ENCODE measurements at regions not wholly inside any gene's neighbourhood (a gene's known extent, or its start where the extent isn't known, plus 50 kb on each side); places are given as distances from the start of the nearest gene placed in this dataset.

DNA sequence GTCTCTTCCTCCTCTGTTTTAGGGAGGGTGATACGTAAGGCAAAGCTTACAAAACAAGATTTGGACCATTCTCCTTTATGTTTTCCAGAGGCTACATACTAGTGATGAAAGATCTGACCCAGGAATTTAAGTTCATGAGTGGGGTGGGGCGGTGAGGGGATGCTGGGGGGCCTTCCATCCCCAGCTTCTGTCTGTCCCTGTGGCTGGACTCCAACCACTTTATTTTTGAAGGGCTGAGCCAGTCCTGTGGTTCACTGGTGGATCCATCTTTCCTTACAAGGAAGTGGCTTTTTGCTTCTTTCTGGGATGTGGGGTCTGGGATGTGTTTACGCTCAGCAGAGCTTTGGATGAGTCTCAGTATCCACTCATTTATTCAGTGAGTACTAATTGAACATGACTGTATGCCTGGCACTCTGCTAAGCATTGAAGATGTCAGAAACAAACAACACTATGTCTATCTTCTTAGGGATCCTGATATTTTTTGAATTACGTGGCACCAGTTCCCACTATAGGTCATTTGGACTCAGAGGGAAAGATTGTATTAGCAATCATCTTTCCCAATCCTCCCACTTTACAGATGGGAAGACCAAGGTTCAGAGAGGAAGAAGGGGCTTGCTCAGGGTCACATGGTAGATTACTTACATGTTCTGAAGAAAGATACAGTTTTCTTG is 291.8 kb upstream of the TBX3 start:
- TF ChIP-seq, protein P1, sequence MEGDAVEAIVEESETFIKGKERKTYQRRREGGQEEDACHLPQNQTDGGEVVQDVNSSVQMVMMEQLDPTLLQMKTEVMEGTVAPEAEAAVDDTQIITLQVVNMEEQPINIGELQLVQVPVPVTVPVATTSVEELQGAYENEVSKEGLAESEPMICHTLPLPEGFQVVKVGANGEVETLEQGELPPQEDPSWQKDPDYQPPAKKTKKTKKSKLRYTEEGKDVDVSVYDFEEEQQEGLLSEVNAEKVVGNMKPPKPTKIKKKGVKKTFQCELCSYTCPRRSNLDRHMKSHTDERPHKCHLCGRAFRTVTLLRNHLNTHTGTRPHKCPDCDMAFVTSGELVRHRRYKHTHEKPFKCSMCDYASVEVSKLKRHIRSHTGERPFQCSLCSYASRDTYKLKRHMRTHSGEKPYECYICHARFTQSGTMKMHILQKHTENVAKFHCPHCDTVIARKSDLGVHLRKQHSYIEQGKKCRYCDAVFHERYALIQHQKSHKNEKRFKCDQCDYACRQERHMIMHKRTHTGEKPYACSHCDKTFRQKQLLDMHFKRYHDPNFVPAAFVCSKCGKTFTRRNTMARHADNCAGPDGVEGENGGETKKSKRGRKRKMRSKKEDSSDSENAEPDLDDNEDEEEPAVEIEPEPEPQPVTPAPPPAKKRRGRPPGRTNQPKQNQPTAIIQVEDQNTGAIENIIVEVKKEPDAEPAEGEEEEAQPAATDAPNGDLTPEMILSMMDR (IDR thresholded peaks at IDR 0.05): no peak
- no peak for TF ChIP-seq POLR2A (IDR thresholded peaks at IDR 0.05)

Measured in upper lobe of left lung (tissue), 4 donors.